HAP-1 (cell line): ENCODE measurements at regions not wholly inside any gene's neighbourhood (a gene's known extent, or its start where the extent isn't known, plus 50 kb on each side); places are given as distances from the start of the nearest gene placed in this dataset.

Experiments used
- DNase-seq, 2 experiments: peaks; one replicate each; pipeline ENCODE4 v3.0.0-alpha.2; 2016 to 2020; ENCODE audit warnings: low spot score in 2 of 2
- H3K27me3 ChIP-seq: fragments of 250-450 bp; sonication (Bioruptor Pico); 2 replicates; pipeline ENCODE4 v1.5.1; 2020; ENCODE audit warnings: low read depth, mild to moderate bottlenecking, moderate library complexity
- H3K36me3 ChIP-seq: fragments of 250-450 bp; sonication (Bioruptor Pico); replicated peaks from 2 replicates; pipeline ENCODE4 v1.5.1; 2020; ENCODE audit warnings: mild to moderate bottlenecking
- H3K4me1 ChIP-seq: fragments of 250-450 bp; sonication (Bioruptor Pico); 2 replicates; pipeline ENCODE4 v1.5.1; 2020; ENCODE audit warnings: mild to moderate bottlenecking
- H3K4me3 ChIP-seq: fragments of 250-450 bp; sonication (Bioruptor Pico); 2 replicates; pipeline ENCODE4 v1.5.1; 2020; ENCODE audit warnings: mild to moderate bottlenecking, moderate library complexity
- H3K9me3 ChIP-seq: fragments of 250-450 bp; sonication (Bioruptor Pico); 2 replicates; pipeline ENCODE4 v1.5.1; 2020; ENCODE audit warnings: mild to moderate bottlenecking, moderate library complexity
- in situ Hi-C: fragments of 300-500 bp; cut with MboI; formaldehyde crosslinking; loops from 3 replicates; pipeline ENCODE4 v1.14.3; 2020; ENCODE audit warnings: low sequenced_read_pairs, inconsistent platforms, mixed read lengths

DNA sequence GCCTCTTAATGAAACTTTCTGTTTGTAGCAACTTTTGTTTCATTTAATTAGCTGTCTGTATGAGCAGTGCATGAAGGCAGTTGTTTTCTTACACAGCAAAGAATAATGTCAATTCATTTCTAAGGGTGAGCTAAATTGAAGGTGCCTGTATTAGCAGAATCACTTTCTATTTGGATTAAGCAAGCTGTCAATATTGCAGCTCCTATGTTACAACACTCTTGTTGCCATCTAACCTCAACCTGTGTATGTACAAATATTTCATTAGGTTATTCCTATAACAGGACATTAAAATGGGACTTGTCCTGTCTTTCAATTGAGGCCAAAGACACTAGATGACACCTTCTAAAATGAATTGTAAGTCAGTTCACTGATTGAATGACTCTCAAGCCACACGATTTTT, 647.5 kb downstream of the UTRN start:
- H3K27me3 ChIP-seq = no peaks in the 10 kb centered on the region
- in situ Hi-C loops = loop anchor here (25.0 kb wide), 1 partner anchor 345 kb away; no protein-coding TSS in a partner anchor
- no peak for DNase-seq
- H3K36me3 ChIP-seq = no peaks in the 10 kb centered on the region
- H3K9me3 ChIP-seq = no peaks in the 10 kb centered on the region
- H3K4me1 ChIP-seq = peaks cover 2% of the 10 kb centered on the region; the same call in 1 of the 2 replicates
- no peak overlapping the region for H3K4me3 ChIP-seq

- no peak overlapping the region for H3K4me3 ChIP-seq
- in situ Hi-C loops = loop anchor here (25.0 kb wide), 1 partner anchor 348 kb away; no protein-coding TSS in a partner anchor
- no peak for DNase-seq
- H3K4me1 ChIP-seq = peaks cover 2% of the 10 kb centered on the region; the same call in 1 of the 2 replicates
- no peaks in the 10 kb centered on the region for H3K36me3 ChIP-seq
- H3K9me3 ChIP-seq = no peaks in the 10 kb centered on the region
- no peaks in the 10 kb centered on the region for H3K27me3 ChIP-seq
Observed at GRCh38 chr6:144935181-144935580, 650.0 kb downstream of the UTRN start.

DNA sequence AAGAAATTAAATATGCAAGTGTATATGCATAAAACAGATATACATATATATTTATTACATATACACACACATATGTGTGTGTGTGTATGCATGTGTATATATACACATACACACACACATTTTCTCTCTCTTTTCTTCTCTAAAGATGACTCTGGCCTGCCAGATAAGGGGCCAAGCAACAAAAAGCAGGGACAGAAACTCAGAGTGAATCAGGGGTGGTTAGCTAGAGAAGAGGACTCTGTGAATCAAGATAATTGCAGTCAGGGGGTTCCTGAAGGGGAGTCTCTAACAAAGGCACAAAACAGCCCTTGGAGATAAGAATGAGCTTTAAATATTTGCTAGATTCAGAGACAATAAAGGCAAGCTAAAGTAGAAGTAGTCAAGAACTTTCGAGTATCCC, 650.5 kb downstream of the UTRN start:
- Histone ChIP-seq H3K4me1 (peaks cover 2% of the 10 kb centered on the region; the same call in 1 of the 2 replicates), H3K27me3 (no peaks in the 10 kb centered on the region), H3K36me3 (no peaks in the 10 kb centered on the region), H3K4me3 (no peak overlapping the region), H3K9me3 (no peaks in the 10 kb centered on the region)
- DNase-seq = no peak
- in situ Hi-C loops = loop anchor here (25.0 kb wide), 1 partner anchor 348 kb away; no protein-coding TSS in a partner anchor

DNA sequence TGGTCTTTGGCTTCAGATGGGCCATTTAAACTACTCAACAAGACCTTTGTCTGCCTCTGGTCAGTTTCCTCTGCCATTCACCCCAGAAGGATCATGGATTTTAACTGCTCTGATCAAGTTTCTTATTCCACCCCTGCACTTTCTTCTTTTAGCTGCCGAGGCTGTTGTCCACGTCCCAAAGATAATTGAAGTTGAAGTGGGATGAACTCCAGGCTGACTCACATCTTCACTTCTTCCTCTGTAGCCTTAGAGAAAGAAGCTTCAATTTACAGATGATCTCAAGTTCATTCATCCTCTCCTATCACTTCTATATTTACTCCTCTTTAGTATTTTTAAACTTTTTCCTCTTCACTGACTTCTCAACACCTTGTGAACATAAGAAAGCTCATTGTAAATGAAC, 651.6 kb downstream of the UTRN start:
- in situ Hi-C loops = loop anchor here (25.0 kb wide), 1 partner anchor 349 kb away; no protein-coding TSS in a partner anchor
- Histone ChIP-seq H3K9me3 (no peaks in the 10 kb centered on the region), H3K4me1 (no peaks in the 10 kb centered on the region), H3K27me3 (no peaks in the 10 kb centered on the region), H3K4me3 (no peak overlapping the region), H3K36me3 (no peaks in the 10 kb centered on the region)
- no peak for DNase-seq

DNA sequence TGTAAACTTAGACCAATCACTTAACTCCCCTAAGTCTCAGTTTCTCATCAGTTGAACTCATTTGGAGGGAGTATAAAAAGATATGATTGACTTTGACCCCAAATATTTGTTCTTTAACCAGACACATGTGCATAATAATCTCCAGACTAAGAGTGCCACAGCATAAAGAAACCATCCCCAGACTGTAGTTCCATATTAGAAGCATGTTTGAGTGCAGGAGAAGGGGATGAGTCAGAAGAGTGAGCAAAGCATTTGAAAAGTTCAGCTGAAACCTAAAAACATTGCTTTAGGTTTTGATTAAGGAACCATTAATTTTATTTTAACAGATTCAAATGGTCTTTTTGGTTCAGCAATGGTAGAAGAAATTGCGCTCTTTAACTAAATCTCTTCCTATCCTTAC, 654.8 kb downstream of the UTRN start:
- in situ Hi-C loops = loop anchor here (25.0 kb wide), 1 partner anchor 353 kb away; no protein-coding TSS in a partner anchor
- no peaks in the 10 kb centered on the region for H3K36me3 ChIP-seq
- no peak for DNase-seq

DNA sequence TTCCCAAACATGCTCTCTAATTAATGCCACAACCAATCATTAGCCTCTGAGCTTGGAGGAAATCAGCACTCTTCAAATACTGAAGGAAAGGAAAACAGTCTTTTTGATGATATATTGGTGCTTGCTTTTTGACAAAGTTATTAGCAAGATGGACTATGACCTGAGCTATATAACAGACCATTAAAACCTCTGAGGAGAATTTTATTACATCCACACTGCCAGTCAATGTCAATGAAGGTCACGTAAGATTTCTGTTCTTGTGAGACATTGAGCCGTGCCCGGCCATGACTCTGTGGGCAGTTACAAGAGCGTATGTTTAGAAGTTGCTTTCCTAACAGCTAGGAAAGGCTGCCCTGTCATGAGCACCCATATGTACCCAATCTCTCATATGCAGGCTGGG, 659.0 kb downstream of the UTRN start:
- Histone ChIP-seq H3K4me1 (no peaks in the 10 kb centered on the region), H3K27me3 (no peaks in the 10 kb centered on the region), H3K9me3 (no peaks in the 10 kb centered on the region), H3K4me3 (no peak overlapping the region), H3K36me3 (no peaks in the 10 kb centered on the region)
- in situ Hi-C loops = loop anchor here (25.0 kb wide), 1 partner anchor 357 kb away; no protein-coding TSS in a partner anchor
- no peak for DNase-seq

More for the DNA sequence above, 654.8 kb downstream of the UTRN start:
- H3K27me3 ChIP-seq = no peaks in the 10 kb centered on the region
- no peak overlapping the region for H3K4me3 ChIP-seq
- no peaks in the 10 kb centered on the region for H3K4me1 ChIP-seq
- H3K9me3 ChIP-seq = no peaks in the 10 kb centered on the region

DNA sequence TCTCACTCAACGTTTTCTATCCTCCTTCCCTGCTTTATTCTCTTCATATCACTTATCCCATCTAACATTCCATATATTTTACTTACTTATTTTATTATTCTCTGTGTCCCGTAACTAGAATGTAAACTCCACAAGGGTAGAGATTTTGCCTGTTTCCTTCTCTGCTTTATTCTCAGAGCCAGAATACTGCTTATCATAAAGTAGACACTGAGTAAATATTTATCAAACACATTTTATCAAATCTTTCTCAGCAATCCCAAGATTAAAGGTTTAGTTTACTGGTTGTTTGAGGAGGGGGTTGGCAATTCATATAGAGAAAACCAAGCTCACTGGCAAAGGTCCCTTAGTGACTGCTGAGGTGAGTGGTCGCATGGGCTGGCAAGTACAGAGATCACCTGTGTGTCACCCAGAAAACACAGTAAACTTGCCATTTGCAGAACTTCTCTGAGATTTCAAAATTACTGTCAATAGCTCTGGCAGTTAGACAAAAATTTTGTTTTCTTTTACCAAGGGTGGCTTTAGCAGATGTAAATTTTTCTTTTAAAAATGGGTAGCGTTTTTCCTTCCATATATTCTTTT, 662.4 kb downstream of the UTRN start:
- H3K9me3 ChIP-seq = no peaks in the 10 kb centered on the region
- DNase-seq = no peak
- no peaks in the 10 kb centered on the region for H3K36me3 ChIP-seq
- no peaks in the 10 kb centered on the region for H3K27me3 ChIP-seq
- no peak overlapping the region for H3K4me3 ChIP-seq
- in situ Hi-C loops = loop anchor here (25.0 kb wide), 1 partner anchor 360 kb away; no protein-coding TSS in a partner anchor
- H3K4me1 ChIP-seq = peaks cover 4% of the 10 kb centered on the region; the same call in 1 of the 2 replicates

- no peak for DNase-seq
- H3K9me3 ChIP-seq = no peaks in the 10 kb centered on the region
- no peaks in the 10 kb centered on the region for H3K36me3 ChIP-seq
- in situ Hi-C loops = no loop called here
- H3K27me3 ChIP-seq = no peaks in the 10 kb centered on the region
- H3K4me1 ChIP-seq = peaks cover 4% of the 10 kb centered on the region; the same call in 1 of the 2 replicates
- H3K4me3 ChIP-seq = no peak overlapping the region
Observed at GRCh38 chr6:144951730-144952437, 666.7 kb downstream of the UTRN start.

- DNase-seq = no peak
- H3K4me1 ChIP-seq = peaks cover 4% of the 10 kb centered on the region; the same call in 1 of the 2 replicates
- no peaks in the 10 kb centered on the region for H3K36me3 ChIP-seq
- in situ Hi-C loops = no loop called here
- no peak overlapping the region for H3K4me3 ChIP-seq
- H3K9me3 ChIP-seq = no peaks in the 10 kb centered on the region
- no peaks in the 10 kb centered on the region for H3K27me3 ChIP-seq
Observed at GRCh38 chr6:144952456-144953240, 667.5 kb downstream of the UTRN start.

DNA sequence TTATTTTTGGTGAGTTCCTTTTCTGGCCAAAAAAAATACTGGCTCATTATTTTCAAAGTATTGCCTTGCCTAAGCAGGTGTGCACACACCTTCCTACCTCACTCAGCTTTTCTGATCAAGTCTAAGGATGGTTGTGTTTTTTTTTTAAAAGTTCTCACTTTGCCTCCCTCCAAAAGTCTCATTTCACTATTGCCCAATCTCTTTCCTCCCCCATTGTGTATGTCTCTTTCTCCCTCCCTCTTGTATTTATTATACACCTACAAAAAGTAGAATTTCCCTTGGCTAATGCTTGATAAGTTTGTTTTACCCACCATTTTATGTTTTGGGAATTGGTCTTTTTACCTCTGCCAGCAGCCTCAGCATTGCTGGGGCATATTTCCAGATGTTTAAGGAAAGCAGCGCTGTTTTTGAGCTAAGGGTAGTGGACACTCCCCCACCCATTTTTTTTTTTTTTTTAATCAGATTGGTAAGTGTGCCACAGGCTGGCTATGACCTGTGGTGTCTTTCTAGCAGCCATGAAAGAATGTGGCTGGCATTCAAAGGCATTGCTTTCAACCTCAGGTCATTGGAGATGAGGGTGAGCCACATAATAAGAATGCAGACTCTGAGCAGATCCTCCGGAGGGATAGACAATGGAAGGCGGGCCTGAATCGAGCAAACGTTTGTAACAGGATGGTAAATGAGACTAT, 668.6 kb downstream of the UTRN start:
- H3K27me3 ChIP-seq = no peaks in the 10 kb centered on the region
- H3K4me3 ChIP-seq = no peak overlapping the region
- in situ Hi-C loops = no loop called here
- DNase-seq = no peak
- no peaks in the 10 kb centered on the region for H3K36me3 ChIP-seq
- peaks cover 4% of the 10 kb centered on the region; the same call in 1 of the 2 replicates for H3K4me1 ChIP-seq
- H3K9me3 ChIP-seq = no peaks in the 10 kb centered on the region

DNA sequence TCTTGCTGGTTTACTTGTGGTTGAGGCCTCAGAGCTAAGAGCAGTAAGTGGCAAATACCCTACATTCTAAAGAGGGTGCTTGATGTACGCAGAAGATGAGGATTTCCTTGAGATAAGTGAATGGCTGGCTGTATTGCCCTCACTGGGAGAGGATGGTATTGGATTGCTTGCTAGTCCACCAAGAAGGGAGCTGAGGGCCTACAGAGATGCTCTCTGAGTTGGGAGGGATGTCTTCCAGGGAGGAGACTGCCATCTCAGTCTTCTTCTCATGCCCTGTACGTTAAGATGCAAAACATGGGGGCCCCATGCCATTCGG, 669.1 kb downstream of the UTRN start:
- H3K36me3 ChIP-seq = no peaks in the 10 kb centered on the region
- no peaks in the 10 kb centered on the region for H3K9me3 ChIP-seq
- peaks cover 4% of the 10 kb centered on the region; the same call in 1 of the 2 replicates for H3K4me1 ChIP-seq
- H3K27me3 ChIP-seq = no peaks in the 10 kb centered on the region
- H3K4me3 ChIP-seq = no peak overlapping the region
- DNase-seq = no peak
- in situ Hi-C loops = no loop called here

- H3K4me3 ChIP-seq = no peak overlapping the region
- H3K36me3 ChIP-seq = no peaks in the 10 kb centered on the region
- no peaks in the 10 kb centered on the region for H3K9me3 ChIP-seq
- DNase-seq = no peak
- H3K27me3 ChIP-seq = no peaks in the 10 kb centered on the region
- in situ Hi-C loops = no loop called here
- peaks cover 4% of the 10 kb centered on the region; the same call in 1 of the 2 replicates for H3K4me1 ChIP-seq
Observed at GRCh38 chr6:144955392-144955791, 670.3 kb downstream of the UTRN start.

GRCh38 chr6:144955859-144956258, 670.7 kb downstream of the UTRN start:
- Histone ChIP-seq H3K27me3 (no peaks in the 10 kb centered on the region), H3K36me3 (no peaks in the 10 kb centered on the region), H3K4me1 (peaks cover 4% of the 10 kb centered on the region; the same call in 1 of the 2 replicates), H3K4me3 (no peak overlapping the region), H3K9me3 (no peaks in the 10 kb centered on the region)
- DNase-seq = no peak
- in situ Hi-C loops = no loop called here
